ENCODE measurements at regions not wholly inside any gene's neighbourhood (a gene's known extent, or its start where the extent isn't known, plus 50 kb on each side); places are given as distances from the start of the nearest gene placed in this dataset.

DNA sequence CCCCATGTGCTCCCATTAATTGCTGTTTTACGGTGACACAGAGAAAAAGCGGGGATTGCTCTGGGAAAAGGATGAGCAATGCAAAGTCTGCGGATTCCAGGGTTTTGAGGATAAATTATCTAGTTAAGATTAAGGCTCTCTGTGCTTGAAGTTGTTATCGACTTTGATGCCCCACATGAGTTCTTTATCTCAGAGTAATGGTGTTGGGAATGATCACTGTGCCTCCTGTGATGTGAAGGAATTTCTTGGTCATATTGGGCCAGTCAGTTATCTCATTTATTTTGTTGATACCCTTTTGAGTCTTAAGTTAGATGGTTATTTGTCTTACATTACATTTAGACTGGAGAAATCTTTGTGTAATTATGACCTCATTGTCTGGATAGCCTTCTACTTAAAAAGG is 184.6 kb upstream of the MEX3C start:
- no peaks in the 10 kb centered on the region for H3K27me3 Mint-ChIP-seq (ENCODE audit: low read depth)
- TF ChIP-seq, protein P1, sequence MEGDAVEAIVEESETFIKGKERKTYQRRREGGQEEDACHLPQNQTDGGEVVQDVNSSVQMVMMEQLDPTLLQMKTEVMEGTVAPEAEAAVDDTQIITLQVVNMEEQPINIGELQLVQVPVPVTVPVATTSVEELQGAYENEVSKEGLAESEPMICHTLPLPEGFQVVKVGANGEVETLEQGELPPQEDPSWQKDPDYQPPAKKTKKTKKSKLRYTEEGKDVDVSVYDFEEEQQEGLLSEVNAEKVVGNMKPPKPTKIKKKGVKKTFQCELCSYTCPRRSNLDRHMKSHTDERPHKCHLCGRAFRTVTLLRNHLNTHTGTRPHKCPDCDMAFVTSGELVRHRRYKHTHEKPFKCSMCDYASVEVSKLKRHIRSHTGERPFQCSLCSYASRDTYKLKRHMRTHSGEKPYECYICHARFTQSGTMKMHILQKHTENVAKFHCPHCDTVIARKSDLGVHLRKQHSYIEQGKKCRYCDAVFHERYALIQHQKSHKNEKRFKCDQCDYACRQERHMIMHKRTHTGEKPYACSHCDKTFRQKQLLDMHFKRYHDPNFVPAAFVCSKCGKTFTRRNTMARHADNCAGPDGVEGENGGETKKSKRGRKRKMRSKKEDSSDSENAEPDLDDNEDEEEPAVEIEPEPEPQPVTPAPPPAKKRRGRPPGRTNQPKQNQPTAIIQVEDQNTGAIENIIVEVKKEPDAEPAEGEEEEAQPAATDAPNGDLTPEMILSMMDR (conservative IDR thresholded peaks at IDR 0.05), result no peak
- 0 out of 5 replicates have a peak, but pooled peaks cover 0 to under 1% of the 10 kb centered on the region in 2 experiments for H3K9me3 Mint-ChIP-seq
- no peak overlapping the region for H3K9ac ChIP-seq (ENCODE audit: extremely low read depth, insufficient read length, low read length)
- no peaks in the 10 kb centered on the region for H3K79me1 ChIP-seq (ENCODE audit: insufficient read depth, low read depth, low read length, poor library complexity, severe bottlenecking)
- no peak overlapping the region for H2BK12ac ChIP-seq (ENCODE audit: insufficient read length, low read depth, low read length)
- no peak overlapping the region for H3K23ac ChIP-seq (ENCODE audit: insufficient read length, low read depth, low read length)
- no peak overlapping the region for H3K4ac ChIP-seq (ENCODE audit: low read depth, low read length)
- H3K27ac Mint-ChIP-seq, result no peak overlapping the region
- no peak overlapping the region for H3K56ac ChIP-seq (ENCODE audit: insufficient read length, low read depth, low read length)
- peaks cover 10 to 12% of the 10 kb centered on the region in 2 experiments for H3K4me1 Mint-ChIP-seq
- H3T11ph ChIP-seq (ENCODE audit: low read length), result no peak overlapping the region
- H3K27ac ChIP-seq (ENCODE audit: insufficient read length, low read depth, low read length), result no peak overlapping the region
- H2AK5ac ChIP-seq (ENCODE audit: insufficient read length, low read length), result no peak overlapping the region
- H3K9me3 ChIP-seq (ENCODE audit: control insufficient read depth, low read depth, low read length), result no peaks in the 10 kb centered on the region
- H2BK20ac ChIP-seq (ENCODE audit: low read depth, low read length, poor library complexity, severe bottlenecking), result no peak overlapping the region
- no peak overlapping the region for H3K14ac ChIP-seq (ENCODE audit: insufficient read depth, low read length)
- no peak overlapping the region for H4K91ac ChIP-seq (ENCODE audit: insufficient read length, low read depth, low read length)
- no peaks in the 10 kb centered on the region; the same call in 1 of the 2 replicates for H3K27me3 ChIP-seq (ENCODE audit: insufficient read depth, low read length)
- H2BK120ac ChIP-seq (ENCODE audit: low read depth, low read length, poor library complexity, severe bottlenecking), result no peak overlapping the region
- no peaks in the 10 kb centered on the region for H3K4me1 ChIP-seq (ENCODE audit: insufficient read depth, low read length)
- H2BK5ac ChIP-seq (ENCODE audit: insufficient read length, low read length), result no peak overlapping the region
- no peak overlapping the region for H3K4me2 ChIP-seq (ENCODE audit: insufficient read depth, insufficient read length, low read length)
- no peaks in the 10 kb centered on the region for H4K20me1 ChIP-seq (ENCODE audit: control insufficient read depth, insufficient read depth, insufficient read length)
- DNase-seq, result no peak
- H2BK15ac ChIP-seq (ENCODE audit: low read depth, low read length), result no peak overlapping the region
- no peak overlapping the region for H3K4me3 Mint-ChIP-seq
- H4K5ac ChIP-seq (ENCODE audit: insufficient read length, low read depth, low read length), result no peak overlapping the region
- no peaks in the 10 kb centered on the region for H3K23me2 ChIP-seq (ENCODE audit: insufficient read length, low read depth, low read length, poor library complexity, severe bottlenecking)
- WGBS (ENCODE audit: extremely low coverage, insufficient read length, low lambda C conversion rate), result no CpG with 5 or more reads among the region's 4 CpGs
- no peak overlapping the region for H4K8ac ChIP-seq (replicated peaks; ENCODE audit: insufficient read length, low read depth, low read length)
- no peaks in the 10 kb centered on the region for H3K79me2 ChIP-seq (ENCODE audit: insufficient read depth, low read length)
- H2AFZ ChIP-seq (ENCODE audit: low read length), result no peak overlapping the region
- H3K36me3 Mint-ChIP-seq (ENCODE audit: insufficient read depth in 1 of 3, low read depth in 3 of 3), result no peaks in the 10 kb centered on the region
- H3K18ac ChIP-seq (ENCODE audit: insufficient read length, low read depth, low read length), result no peak overlapping the region
